ENCODE measurements at regions not wholly inside any gene's neighbourhood (a gene's known extent, or its start where the extent isn't known, plus 50 kb on each side); places are given as distances from the start of the nearest gene placed in this dataset.
"Not testable (repeated sequence)": the region's sequence is repeated elsewhere in the genome, so short reads cannot be mapped to it uniquely, and the experiment has no call there.

DNA sequence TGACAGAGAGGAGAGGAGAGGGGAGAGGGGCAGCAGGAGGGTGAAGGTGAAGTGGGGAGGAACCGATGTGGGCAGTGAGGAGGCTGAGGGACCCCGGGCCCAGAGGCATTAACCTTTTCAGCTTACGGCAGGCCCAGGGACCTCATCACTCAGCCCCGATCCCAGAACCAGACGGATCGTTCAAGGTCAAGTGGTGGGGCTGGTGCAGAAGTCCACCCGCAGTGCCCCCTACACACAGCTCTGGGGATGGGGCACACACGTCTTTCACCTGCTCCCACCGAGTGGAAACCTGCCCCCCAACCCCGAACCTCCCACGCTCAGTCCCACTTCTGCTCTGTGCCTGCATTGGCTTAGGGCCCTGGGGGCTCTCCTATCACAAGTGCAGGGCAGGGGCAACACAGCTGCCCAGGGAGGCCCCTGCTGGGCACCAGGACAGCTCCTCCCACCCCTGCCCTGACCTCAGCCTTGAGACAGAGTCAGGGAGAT is 81.9 kb upstream of the GOLGA6L4 start:
- not testable (repeated sequence) for DNase-seq

DNA sequence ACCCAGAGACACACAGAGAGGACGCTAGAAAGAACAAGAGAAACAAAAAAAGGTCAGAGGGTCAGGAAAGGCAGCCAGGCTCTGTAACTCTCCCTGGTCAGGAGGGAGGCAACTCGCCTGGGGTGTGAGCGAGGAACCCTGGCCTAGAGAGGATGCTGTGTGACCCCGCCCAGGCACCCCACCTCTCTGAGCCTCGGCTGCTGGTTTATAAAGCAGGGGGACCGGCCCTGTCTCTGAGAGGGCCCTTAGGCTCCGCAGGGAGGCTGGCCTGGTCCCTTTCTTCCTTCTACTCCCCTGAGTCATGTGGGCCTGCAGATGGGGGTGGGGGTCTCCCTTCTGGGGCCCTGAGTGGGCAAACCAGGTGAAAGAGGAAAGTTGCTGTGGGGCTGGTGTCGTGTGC is 81.3 kb upstream of the GOLGA6L4 start:
- DNase-seq = not testable (repeated sequence)

- not testable (repeated sequence) for DNase-seq
These were observed 80.8 kb upstream of the GOLGA6L4 start for GRCh38 chr15:84154787-84155186.

DNA sequence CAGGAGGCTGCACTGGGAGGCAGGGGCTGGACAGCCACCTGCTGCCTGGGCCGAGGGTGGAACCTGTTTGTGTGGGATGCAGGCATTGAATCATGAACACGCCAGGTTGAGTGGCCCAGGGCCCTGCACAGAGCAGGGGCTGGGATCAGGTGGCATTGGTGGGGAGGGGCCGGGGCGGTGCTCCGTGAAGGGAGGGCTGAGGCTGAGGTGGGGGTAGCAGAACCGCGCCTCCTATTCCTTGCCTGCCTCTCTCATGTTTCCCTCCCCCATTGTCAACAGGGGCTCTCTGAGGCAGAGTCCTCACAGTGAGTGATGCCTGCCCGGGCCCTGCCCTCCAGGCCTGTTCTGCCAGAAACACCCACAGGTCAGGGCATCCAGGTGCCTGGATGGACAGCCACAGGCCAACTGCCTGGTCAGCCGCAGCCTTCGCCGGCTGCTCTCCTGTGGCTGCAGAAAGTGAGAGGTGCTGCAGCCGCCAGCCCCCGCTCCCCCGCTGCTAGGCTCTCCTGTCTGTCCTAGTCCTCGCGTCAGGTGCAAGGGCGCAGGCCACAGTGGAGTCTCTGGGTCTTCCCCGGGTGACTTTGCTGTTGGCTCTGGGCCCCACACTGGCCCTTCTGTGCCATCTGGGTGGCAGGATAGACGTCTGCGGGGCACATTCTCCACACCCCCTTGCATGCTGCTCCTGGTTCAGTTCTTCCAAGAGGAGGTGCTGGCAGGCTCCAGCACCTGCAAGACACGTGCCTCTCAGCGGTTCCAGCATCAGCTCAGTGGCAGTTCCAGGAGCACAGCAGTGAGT is 79.6 kb upstream of the GOLGA6L4 start:
- DNase-seq = not testable (repeated sequence)

DNA sequence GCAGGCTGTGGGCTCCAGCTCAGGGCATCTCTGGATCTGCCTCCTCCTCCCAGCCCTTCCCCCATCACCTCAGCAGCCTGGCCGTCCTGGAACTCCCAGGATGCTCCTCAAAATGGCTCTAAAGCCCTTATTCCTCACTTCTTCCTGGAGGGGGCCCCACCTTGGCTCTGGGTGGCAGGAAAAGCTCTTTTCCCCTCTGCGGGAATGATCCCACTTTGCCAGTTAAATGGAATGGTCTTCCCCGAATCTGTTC is 79.1 kb upstream of the GOLGA6L4 start:
- DNase-seq = not testable (repeated sequence)

DNA sequence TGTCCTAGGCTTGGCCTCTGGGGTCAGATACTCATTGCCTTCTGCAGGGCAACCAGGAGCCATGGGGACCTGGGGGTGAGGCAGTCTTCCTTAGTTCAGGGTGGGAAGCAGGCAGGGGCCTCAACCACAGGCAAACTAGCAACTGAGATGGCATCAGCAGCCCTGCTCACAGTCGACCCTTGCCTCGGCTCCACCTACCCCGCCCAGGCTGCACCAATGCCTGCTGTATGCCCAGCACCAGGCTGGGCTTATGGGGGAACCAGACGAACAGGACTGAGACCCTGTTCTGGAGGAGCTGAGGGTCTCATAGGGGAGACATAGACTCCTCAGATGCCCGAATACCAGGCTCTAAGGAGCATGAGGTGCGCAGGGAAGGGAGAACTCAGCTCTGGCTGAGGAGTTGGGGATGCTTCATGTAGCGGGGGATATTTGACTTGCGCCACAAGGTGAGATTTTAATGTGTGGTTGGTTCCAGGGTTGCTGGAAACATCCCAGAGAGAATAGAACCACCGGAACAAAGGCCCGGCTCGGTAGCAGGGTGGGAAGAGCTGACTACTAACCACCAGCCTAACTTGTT is 78.4 kb upstream of the GOLGA6L4 start:
- DNase-seq = not testable (repeated sequence)

DNA sequence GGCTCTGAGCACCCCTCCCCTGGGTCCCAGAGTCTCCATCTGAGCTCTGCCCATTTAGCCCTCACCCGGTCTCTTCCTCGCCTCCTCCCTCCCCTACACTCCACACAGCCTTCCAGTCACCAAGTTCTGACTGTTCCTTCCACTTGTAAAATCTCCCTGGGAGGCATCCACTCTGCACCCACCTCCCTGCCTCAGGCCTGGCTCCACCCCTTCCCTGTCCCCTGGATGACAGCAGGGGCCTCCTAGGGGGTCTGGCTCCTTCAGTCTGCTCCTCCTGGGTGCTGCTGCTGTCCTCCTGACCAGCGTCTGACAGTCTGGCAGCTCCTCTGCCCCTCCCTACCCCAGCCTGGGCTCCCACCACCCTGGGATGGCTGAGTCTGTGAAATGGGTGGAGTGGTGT is 77.7 kb upstream of the GOLGA6L4 start:
- not testable (repeated sequence) for DNase-seq

DNA sequence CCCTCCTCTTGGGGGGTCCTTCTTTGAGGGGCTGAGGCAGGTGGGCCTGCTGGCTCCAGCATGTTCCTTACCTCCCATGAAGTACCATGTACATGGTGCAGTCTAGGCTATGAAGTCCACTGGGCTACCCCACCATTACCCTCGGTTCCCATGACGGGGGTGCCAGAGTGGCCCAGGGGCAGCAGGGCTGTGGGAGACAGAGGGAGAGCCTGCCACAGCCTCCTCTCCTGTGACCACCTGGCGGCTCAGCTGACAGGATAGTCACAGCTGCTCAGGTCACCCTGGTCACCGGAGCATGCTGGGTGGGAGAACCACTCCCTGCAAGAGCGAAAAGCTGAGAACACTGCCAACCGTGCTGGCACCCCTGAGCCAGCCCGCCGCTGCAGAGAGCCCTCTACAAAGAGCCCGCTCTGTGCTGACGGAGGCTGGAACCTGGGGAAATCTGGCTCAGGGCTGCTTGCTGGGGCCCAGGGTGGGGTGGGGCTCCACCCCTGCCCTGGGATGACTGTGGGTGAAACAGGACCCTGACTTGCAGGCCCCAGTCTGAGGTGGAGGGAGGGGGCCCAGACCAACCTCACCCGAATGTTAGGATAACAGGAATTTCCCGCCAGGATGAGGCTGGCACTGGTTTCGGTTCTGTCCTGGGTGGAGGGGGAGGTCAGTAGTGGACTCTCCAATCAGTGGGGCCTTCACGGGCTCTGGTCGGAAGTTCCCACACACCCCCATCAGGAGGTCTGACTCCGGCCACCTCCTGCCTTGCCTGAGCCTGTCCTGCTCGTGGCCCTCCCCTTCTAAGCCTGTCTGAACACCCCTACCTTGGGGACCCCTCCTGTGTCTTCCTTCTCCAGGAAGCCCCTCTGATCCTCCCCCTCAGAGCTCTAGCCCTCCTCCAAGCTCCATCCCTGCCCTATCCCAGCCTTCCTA is 76.0 kb upstream of the GOLGA6L4 start:
- DNase-seq = not testable (repeated sequence)

DNA sequence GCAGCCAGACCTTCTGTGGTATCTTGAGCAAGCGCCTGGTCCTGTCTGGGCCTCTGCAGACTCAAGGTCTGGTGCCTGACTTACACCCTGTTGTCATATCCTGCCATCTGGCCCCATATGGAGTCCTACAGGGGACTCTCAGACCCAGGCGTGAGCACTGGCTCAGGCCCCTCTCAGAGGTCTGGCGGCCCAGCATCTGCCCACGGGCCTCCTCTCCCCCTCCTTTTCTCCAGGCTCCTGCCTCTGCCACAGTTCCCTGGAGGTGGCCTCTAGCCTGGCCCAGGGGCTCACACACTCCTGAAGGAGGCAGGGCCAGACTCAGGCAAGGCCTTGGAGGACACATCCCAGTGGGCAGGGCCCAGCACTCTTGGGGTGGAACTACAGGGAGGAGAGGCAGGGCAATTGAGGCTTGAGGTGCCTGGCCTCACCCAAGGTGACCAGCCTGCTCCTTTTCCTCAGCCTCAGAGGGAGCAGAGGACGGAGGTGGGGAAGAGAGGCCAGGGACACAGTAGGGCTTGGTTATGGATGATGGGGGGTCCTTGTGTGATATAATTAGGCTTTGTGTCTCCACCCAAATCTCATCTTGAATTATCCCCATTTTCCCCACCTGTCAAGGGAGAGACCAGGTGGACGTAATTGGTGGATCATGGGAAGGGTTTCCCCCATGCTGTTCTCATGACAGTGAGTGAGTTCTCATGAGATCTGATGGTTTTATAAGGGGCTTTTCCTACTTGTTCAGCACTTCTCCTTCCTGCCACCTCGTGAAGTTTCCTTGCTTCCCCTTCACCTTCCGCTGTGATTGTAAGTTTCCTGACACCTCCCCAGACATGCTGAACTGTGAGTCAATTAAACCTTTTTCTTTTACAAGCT is 70.9 kb upstream of the GOLGA6L4 start:
- DNase-seq = not testable (repeated sequence)

DNA sequence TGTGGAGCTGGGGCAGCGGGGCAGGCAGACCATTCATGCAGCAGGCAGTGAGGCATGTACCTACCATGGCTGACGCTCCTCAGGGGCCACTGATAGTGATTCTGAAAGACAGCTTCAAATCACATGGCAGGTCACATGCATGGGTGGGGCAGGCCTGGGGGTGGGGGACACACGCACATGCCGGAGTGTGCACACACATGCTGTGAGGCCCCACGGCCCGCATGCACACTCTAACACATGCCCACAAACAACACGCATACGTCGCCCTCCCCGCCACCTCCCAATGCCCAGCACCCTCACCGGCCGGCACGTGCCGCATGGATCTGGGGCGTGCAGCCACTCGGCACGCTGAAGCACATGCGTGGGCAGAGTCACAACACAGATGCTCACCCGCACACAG is 65.5 kb upstream of the GOLGA6L4 start:
- not testable (repeated sequence) for DNase-seq

GRCh38 chr15:84173231-84173610 is 62.4 kb upstream of the GOLGA6L4 start:
- DNase-seq = peak; percentile 1
